ENCODE measurements at regions not wholly inside any gene's neighbourhood (a gene's known extent, or its start where the extent isn't known, plus 50 kb on each side); places are given as distances from the start of the nearest gene placed in this dataset.

DNA sequence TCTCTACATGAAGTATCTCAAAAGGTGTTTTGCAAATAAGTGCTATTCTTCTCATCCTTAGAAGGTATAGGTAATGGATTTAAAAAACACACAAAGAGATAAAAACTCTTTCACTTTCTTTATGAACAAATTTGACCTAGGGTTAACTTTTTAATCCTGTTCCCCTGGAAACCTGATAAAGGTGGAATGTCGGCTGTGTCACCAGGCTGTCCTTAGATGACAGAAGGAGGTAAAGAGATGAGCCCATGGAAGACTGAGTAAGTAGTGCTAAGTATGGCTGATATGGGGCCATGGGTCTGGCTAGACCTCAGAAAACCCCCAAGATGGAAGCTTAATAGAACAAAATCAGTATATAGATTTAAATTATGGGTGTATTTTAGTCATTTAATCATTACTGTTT lies 153.8 kb upstream of the LSM14A start:
- no peaks in the 10 kb centered on the region for H3F3A ChIP-seq (replicated peaks; ENCODE audit: insufficient read depth)
- CTCF ChIA-PET, result interaction anchor here (0.7 to 2.8 kb wide), 2 partner anchors 24 to 240 kb away, joined by 3 to 7 read pairs; no protein-coding TSS in a partner anchor
- no peak overlapping the region for H3K27ac ChIP-seq (ENCODE audit: low read depth in 2 of 2, low read length in 1 of 2)
- no peak overlapping the region for H3K9ac ChIP-seq
- TF ChIP-seq JUND (IDR thresholded peaks at IDR 0.05) (no peak), MEF2A (IDR thresholded peaks at IDR 0.05; ENCODE audit: borderline replicate concordance, low read depth) (no peak), GATA2 (CRISPR knock-in tag; IDR thresholded peaks at IDR 0.05) (no peak), ELF1 (IDR thresholded peaks at IDR 0.05) (no peak), SIN3A (IDR thresholded peaks at IDR 0.05; ENCODE audit: borderline replicate concordance, low read depth, low read length) (no peak), RXRA (IDR thresholded peaks at IDR 0.05; ENCODE audit: borderline replicate concordance, low read depth) (no peak), FOSL2 (IDR thresholded peaks at IDR 0.05; ENCODE audit: borderline replicate concordance, low read depth) (no peak), RFX5 (IDR thresholded peaks at IDR 0.05; ENCODE audit: low read length) (no peak), MAX (IDR thresholded peaks at IDR 0.05; ENCODE audit: low read depth) (no peak)
- TF ChIP-seq, protein P1, sequence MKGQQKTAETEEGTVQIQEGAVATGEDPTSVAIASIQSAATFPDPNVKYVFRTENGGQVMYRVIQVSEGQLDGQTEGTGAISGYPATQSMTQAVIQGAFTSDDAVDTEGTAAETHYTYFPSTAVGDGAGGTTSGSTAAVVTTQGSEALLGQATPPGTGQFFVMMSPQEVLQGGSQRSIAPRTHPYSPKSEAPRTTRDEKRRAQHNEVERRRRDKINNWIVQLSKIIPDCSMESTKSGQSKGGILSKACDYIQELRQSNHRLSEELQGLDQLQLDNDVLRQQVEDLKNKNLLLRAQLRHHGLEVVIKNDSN (IDR thresholded peaks at IDR 0.05; ENCODE audit: borderline replicate concordance, low read depth), result no peak
- TF ChIP-seq, protein P2, sequence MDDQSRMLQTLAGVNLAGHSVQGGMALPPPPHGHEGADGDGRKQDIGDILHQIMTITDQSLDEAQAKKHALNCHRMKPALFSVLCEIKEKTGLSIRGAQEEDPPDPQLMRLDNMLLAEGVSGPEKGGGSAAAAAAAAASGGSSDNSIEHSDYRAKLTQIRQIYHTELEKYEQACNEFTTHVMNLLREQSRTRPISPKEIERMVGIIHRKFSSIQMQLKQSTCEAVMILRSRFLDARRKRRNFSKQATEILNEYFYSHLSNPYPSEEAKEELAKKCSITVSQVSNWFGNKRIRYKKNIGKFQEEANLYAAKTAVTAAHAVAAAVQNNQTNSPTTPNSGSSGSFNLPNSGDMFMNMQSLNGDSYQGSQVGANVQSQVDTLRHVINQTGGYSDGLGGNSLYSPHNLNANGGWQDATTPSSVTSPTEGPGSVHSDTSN (IDR thresholded peaks at IDR 0.05), result no peak
- no peak for DNase-seq
- H3K9me2 ChIP-seq, result no peaks in the 10 kb centered on the region
- peaks cover 1% of the 10 kb centered on the region; the same call in 1 of the 2 replicates for H3K9me3 ChIP-seq
- H3K79me2 ChIP-seq (ENCODE audit: insufficient read depth), result no peaks in the 10 kb centered on the region
- H3K4me3 ChIP-seq (ENCODE audit: low read depth in 2 of 2, low read length in 1 of 2), result no peak overlapping the region
- H3K4me1 ChIP-seq (ENCODE audit: control insufficient read depth in 1 of 2, insufficient read depth in 2 of 2, low read depth in 1 of 2, low read length in 1 of 2), result no peaks in the 10 kb centered on the region
- no peak overlapping the region for H2AFZ ChIP-seq (ENCODE audit: low read depth)
- WGBS (ENCODE audit: low lambda C conversion rate), result 21% methylated on average over 1 of the region's 1 CpG
- H4K20me1 ChIP-seq (ENCODE audit: insufficient read depth), result no peaks in the 10 kb centered on the region
- H3K27me3 ChIP-seq (ENCODE audit: insufficient read depth), result no peaks in the 10 kb centered on the region
- H3K36me3 ChIP-seq (replicated peaks in 1 of 2; ENCODE audit: control insufficient read depth in 1 of 2, insufficient read depth in 2 of 2, low read length in 1 of 2), result no peaks in the 10 kb centered on the region
- POLR2A ChIA-PET, result interaction anchor here (0.7 kb wide), 1 partner anchor 46 kb away, joined by 3 read pairs; no protein-coding TSS in a partner anchor
- no peak overlapping the region for H3K4me2 ChIP-seq

- ChIA-PET POLR2A (no interaction called here), CTCF (interaction anchor here (0.7 to 4.6 kb wide), 2 partner anchors 18 to 38 kb away, joined by 3 to 21 read pairs; no protein-coding TSS in a partner anchor)
- Histone ChIP-seq H3K27me3 (ENCODE audit: insufficient read depth) (no peaks in the 10 kb centered on the region), H3K9me3 (peaks cover 3% of the 10 kb centered on the region; the same call in 1 of the 2 replicates), H3K79me2 (ENCODE audit: insufficient read depth) (no peaks in the 10 kb centered on the region), H3K27ac (ENCODE audit: low read depth in 2 of 2, low read length in 1 of 2) (no peak overlapping the region), H3K4me3 (ENCODE audit: low read depth in 2 of 2, low read length in 1 of 2) (no peak overlapping the region), H3K9me2 (no peaks in the 10 kb centered on the region), H3K9ac (no peak overlapping the region), H3K4me2 (no peak overlapping the region), H3K4me1 (ENCODE audit: control insufficient read depth in 1 of 2, insufficient read depth in 2 of 2, low read depth in 1 of 2, low read length in 1 of 2) (no peaks in the 10 kb centered on the region), H4K20me1 (ENCODE audit: insufficient read depth) (no peaks in the 10 kb centered on the region), H2AFZ (ENCODE audit: low read depth) (no peak overlapping the region), H3F3A (replicated peaks; ENCODE audit: insufficient read depth) (no peaks in the 10 kb centered on the region), H3K36me3 (replicated peaks in 1 of 2; ENCODE audit: control insufficient read depth in 1 of 2, insufficient read depth in 2 of 2, low read length in 1 of 2) (no peaks in the 10 kb centered on the region)
- no peak for DNase-seq
- 4% methylated on average over 5 of the region's 5 CpGs for WGBS (ENCODE audit: low lambda C conversion rate)
- TF ChIP-seq CHD2 (IDR thresholded peaks at IDR 0.05; ENCODE audit: low read length, partially characterized antibody) (no peak), RXRA (IDR thresholded peaks at IDR 0.05; ENCODE audit: borderline replicate concordance, low read depth) (no peak), NRF1 (IDR thresholded peaks at IDR 0.05; ENCODE audit: low read depth, low read length) (no peak), RAD21 (IDR thresholded peaks at IDR 0.05; ENCODE audit: low read length) (no peak), MEF2A (IDR thresholded peaks at IDR 0.05; ENCODE audit: borderline replicate concordance, low read depth) (no peak), USF2 (IDR thresholded peaks at IDR 0.05; ENCODE audit: borderline replicate concordance, low read depth, low read length) (no peak), MXI1 (IDR thresholded peaks at IDR 0.05; ENCODE audit: low read depth, low read length) (no peak), FOSL2 (IDR thresholded peaks at IDR 0.05; ENCODE audit: borderline replicate concordance, low read depth) (no peak), FOXJ3 (CRISPR knock-in tag; IDR thresholded peaks at IDR 0.05) (no peak), IRF3 (IDR thresholded peaks at IDR 0.05; ENCODE audit: low read depth, low read length) (no peak)
- TF ChIP-seq, protein P3, sequence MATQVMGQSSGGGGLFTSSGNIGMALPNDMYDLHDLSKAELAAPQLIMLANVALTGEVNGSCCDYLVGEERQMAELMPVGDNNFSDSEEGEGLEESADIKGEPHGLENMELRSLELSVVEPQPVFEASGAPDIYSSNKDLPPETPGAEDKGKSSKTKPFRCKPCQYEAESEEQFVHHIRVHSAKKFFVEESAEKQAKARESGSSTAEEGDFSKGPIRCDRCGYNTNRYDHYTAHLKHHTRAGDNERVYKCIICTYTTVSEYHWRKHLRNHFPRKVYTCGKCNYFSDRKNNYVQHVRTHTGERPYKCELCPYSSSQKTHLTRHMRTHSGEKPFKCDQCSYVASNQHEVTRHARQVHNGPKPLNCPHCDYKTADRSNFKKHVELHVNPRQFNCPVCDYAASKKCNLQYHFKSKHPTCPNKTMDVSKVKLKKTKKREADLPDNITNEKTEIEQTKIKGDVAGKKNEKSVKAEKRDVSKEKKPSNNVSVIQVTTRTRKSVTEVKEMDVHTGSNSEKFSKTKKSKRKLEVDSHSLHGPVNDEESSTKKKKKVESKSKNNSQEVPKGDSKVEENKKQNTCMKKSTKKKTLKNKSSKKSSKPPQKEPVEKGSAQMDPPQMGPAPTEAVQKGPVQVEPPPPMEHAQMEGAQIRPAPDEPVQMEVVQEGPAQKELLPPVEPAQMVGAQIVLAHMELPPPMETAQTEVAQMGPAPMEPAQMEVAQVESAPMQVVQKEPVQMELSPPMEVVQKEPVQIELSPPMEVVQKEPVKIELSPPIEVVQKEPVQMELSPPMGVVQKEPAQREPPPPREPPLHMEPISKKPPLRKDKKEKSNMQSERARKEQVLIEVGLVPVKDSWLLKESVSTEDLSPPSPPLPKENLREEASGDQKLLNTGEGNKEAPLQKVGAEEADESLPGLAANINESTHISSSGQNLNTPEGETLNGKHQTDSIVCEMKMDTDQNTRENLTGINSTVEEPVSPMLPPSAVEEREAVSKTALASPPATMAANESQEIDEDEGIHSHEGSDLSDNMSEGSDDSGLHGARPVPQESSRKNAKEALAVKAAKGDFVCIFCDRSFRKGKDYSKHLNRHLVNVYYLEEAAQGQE (IDR thresholded peaks at IDR 0.05; ENCODE audit: low read depth, low read length), result no peak
- TF ChIP-seq, protein P1 (IDR thresholded peaks at IDR 0.05; ENCODE audit: borderline replicate concordance, low read depth), result no peak
These were observed 148.9 kb upstream of the LSM14A start for GRCh38 chr19:34023381-34023780.

Data from SK-N-SH (cell line).